GM10248 (cell line): ENCODE measurements at regions not wholly inside any gene's neighbourhood (a gene's known extent, or its start where the extent isn't known, plus 50 kb on each side); places are given as distances from the start of the nearest gene placed in this dataset.

Source experiments
- CTCF ChIA-PET: fragments of 300-600 bp; sonication (Branson Sonifier 250); formaldehyde crosslinking; extraction: SDS; loops from one replicate; lab custom pipeline; 2021; ENCODE audit warnings: antibody characterized with exemption; lab: Yijun Ruan, JAX
- POLR2A ChIA-PET: fragments of 350-650 bp; sonication (Branson Sonifier 250); formaldehyde crosslinking; extraction: SDS; loops from one replicate; lab custom pipeline; 2020; ENCODE audit warnings: antibody characterized with exemption; lab: Yijun Ruan, JAX
- DNase-seq: peaks from one replicate; pipeline ENCODE4 v3.0.0; 2012; ENCODE audit errors: extremely low spot score
- CTCF ChIP-seq: IDR thresholded peaks from 2 replicates; pipeline ENCODE4 v1.5.1; 2012; ENCODE audit warnings: mild to moderate bottlenecking, low read depth; ENCODE audit errors: extremely low read depth, missing control alignments, control extremely low read depth

- POLR2A ChIA-PET: no interaction called here
- DNase-seq: no peak
- CTCF ChIA-PET: no interaction called here
- TF ChIP-seq CTCF: no peak
These were observed 134.0 kb upstream of the ETS2 start for GRCh38 chr21:38671773-38672172.

GRCh38 chr21:38675182-38675824 lies 130.4 kb upstream of the ETS2 start:
- ChIA-PET CTCF (interaction anchor here (1.5 kb wide), 1 partner anchor 11 kb away, joined by 5 read pairs; no protein-coding TSS in a partner anchor), POLR2A (no interaction called here)
- no peak for DNase-seq
- no peak for TF ChIP-seq CTCF

GRCh38 chr21:38678827-38679226 lies 126.9 kb upstream of the ETS2 start:
- ChIA-PET POLR2A (no interaction called here), CTCF (interaction anchor here (1.0 kb wide), 1 partner anchor 19 kb away, joined by 3 read pairs; no protein-coding TSS in a partner anchor)
- TF ChIP-seq CTCF: no peak
- no peak for DNase-seq

GRCh38 chr21:38679534-38679933 lies 126.2 kb upstream of the ETS2 start:
- CTCF ChIA-PET: interaction anchor here (1.9 kb wide), 1 partner anchor 10 kb away, joined by 6 read pairs; no protein-coding TSS in a partner anchor
- no peak for TF ChIP-seq CTCF
- DNase-seq: peak; percentile 48
- POLR2A ChIA-PET: no interaction called here

- DNase-seq: no peak
- CTCF ChIA-PET: interaction anchor here (1.9 kb wide), 1 partner anchor 11 kb away, joined by 6 read pairs; no protein-coding TSS in a partner anchor
- TF ChIP-seq CTCF: no peak
- POLR2A ChIA-PET: no interaction called here
These were observed 125.3 kb upstream of the ETS2 start for GRCh38 chr21:38680401-38680800.

GRCh38 chr21:38683222-38683621 lies 122.5 kb upstream of the ETS2 start:
- no peak for TF ChIP-seq CTCF
- CTCF ChIA-PET: no interaction called here
- POLR2A ChIA-PET: no interaction called here
- no peak for DNase-seq
